Loucy (cell line): ENCODE measurements at regions not wholly inside any gene's neighbourhood (a gene's known extent, or its start where the extent isn't known, plus 50 kb on each side); places are given as distances from the start of the nearest gene placed in this dataset.

Experiments used
- H2AFZ ChIP-seq: fragments of 200-600 bp; sonication (generic); 2 replicates; pipeline ENCODE4 v1.6.0; 2016; ENCODE audit warnings: antibody characterized with exemption, mild to moderate bottlenecking, low read length, moderate library complexity
- H3F3A ChIP-seq: fragments of 200-600 bp; 2 replicates; pipeline ENCODE4 v1.6.0; 2016; ENCODE audit warnings: antibody characterized with exemption, low read depth, mild to moderate bottlenecking
- H3K27me3 ChIP-seq: fragments of 200-600 bp; sonication (generic); 2 replicates; pipeline ENCODE4 v1.6.1; 2014; ENCODE audit warnings: low read length, mild to moderate bottlenecking; ENCODE audit not compliant: insufficient read depth, poor library complexity, severe bottlenecking
- H3K36me3 ChIP-seq: fragments of 200-600 bp; sonication (generic); 2 replicates; pipeline ENCODE4 v1.6.1; 2016; ENCODE audit warnings: low read length; ENCODE audit not compliant: insufficient read depth
- H3K4me1 ChIP-seq: fragments of 200-600 bp; sonication (generic); 2 replicates; pipeline ENCODE4 v1.5.1; 2014; ENCODE audit warnings: low read length, mild to moderate bottlenecking; ENCODE audit not compliant: insufficient read depth, poor library complexity, severe bottlenecking
- H3K4me2 ChIP-seq: fragments of 200-600 bp; sonication (generic); 2 replicates; pipeline ENCODE4 v1.6.0; 2014; ENCODE audit warnings: antibody characterized with exemption, low read length, low read depth, mild to moderate bottlenecking; ENCODE audit not compliant: poor library complexity, severe bottlenecking
- H3K4me3 ChIP-seq: fragments of 200-600 bp; sonication (generic); 2 replicates; pipeline ENCODE4 v1.5.1; 2014; ENCODE audit warnings: low read length, mild to moderate bottlenecking, mixed read lengths; ENCODE audit not compliant: poor library complexity, severe bottlenecking
- H3K79me2 ChIP-seq: fragments of 200-600 bp; sonication (generic); 2 replicates; pipeline ENCODE4 v1.6.1; 2014; ENCODE audit warnings: low read length; ENCODE audit not compliant: insufficient read depth
- H3K9ac ChIP-seq: fragments of 200-600 bp; sonication (generic); 2 replicates; pipeline ENCODE4 v1.6.0; 2014; ENCODE audit warnings: mild to moderate bottlenecking, low read depth, low read length, moderate library complexity; ENCODE audit not compliant: poor library complexity, severe bottlenecking
- H3K9me2 ChIP-seq: fragments of 200-600 bp; sonication (generic); replicated peaks from 2 replicates; pipeline ENCODE4 v1.6.1; 2016; ENCODE audit warnings: low read depth, low read length, mixed read lengths
- H3K9me3 ChIP-seq: fragments of 200-600 bp; sonication (generic); 2 replicates; pipeline ENCODE4 v1.6.1; 2014; ENCODE audit warnings: mild to moderate bottlenecking, antibody characterized with exemption, low read length, low read depth; ENCODE audit not compliant: insufficient read depth
- H4K20me1 ChIP-seq: fragments of 200-600 bp; sonication (generic); 2 replicates; pipeline ENCODE4 v1.6.0; 2014; ENCODE audit warnings: antibody characterized with exemption, low read length, mild to moderate bottlenecking; ENCODE audit not compliant: insufficient read depth, poor library complexity, severe bottlenecking
- CTCF ChIP-seq: fragments of 200-600 bp; sonication (generic); conservative IDR thresholded peaks from 2 replicates; pipeline ENCODE4 v1.5.1; 2014; ENCODE audit warnings: mild to moderate bottlenecking, antibody characterized with exemption, low read length
- EZH2phosphoT487 ChIP-seq: fragments of 200-600 bp; IDR thresholded peaks from 2 replicates; pipeline ENCODE4 v1.6.1; 2018; ENCODE audit warnings: antibody characterized with exemption, mild to moderate bottlenecking, moderate library complexity, borderline replicate concordance

DNA sequence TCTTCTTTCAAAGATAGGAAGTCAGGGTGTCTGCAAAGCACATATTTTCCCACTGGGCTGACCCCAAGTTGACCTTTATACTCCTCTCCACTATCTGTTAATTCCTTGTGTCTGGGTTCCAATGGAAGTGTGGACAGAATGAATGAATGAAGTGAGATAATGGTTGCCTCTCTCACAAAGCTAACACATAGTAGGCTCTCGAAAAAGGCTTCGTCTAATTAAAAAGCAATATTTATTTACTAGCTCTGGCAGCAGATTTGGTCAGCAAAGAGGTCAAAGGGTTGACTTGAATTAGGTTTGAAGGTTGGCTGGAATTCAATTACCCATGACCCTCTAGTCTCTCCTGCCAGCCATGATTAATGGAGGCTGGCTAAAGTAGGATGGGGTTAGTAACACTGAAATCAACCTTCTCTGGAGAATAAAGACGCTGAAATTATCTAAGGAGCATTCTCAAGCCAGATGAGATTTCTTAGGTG is 280.3 kb upstream of the KLF3 start:
- Histone ChIP-seq H3K4me1 (no peaks in the 10 kb centered on the region), H2AFZ (no peak overlapping the region), H3K79me2 (no peaks in the 10 kb centered on the region), H3K9me3 (no peaks in the 10 kb centered on the region), H3K36me3 (no peaks in the 10 kb centered on the region), H4K20me1 (no peaks in the 10 kb centered on the region), H3K27me3 (no peaks in the 10 kb centered on the region), H3F3A (no peaks in the 10 kb centered on the region), H3K4me3 (no peak overlapping the region), H3K9me2 (no peaks in the 10 kb centered on the region), H3K4me2 (no peak overlapping the region), H3K9ac (no peak overlapping the region)
- TF ChIP-seq EZH2phosphoT487 (no peak), CTCF (no peak)

DNA sequence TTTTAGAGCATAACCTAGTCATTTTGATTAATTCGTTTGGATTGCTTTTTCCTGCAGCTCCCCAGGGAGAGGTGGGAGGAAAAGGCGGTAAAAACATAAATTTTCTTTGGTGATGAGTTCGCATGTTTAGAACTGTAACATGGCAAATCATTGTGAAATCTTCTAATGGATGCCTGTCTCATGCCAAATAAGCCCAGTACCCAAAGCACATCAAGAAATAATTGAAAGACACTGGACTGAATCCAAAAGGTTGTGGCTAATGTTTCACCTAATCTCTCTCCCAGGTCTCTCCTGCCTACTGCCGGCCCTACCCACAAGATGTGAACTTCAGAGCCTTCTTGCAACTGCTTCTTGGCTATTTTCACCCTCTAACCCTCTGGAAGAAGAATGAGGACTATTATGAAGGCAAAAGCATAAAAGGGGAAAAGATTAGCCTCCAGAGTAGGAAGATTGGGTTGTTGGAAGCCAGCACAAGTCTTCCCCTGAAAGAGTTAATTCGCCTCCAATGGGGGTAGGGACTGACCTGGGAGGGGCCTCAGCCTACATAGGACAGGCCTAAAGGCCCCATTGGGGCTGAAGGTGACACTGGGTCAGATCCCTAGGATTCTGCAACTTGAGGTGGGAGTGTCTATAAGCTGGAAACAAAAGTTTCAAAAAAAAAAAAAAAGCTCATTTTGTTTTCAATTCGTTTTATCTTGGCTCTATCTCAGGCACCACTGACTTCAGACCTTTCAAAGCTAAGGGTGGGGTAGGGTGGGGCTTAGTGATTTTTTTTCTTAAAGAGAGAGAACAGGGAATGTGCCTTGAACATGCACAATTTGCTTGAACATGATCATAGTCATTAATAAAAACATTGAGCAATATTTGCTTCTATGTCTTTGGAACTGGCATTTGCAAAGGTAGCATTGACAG is 278.6 kb upstream of the KLF3 start:
- no peak overlapping the region for H3K4me3 ChIP-seq
- no peaks in the 10 kb centered on the region for H3K9me3 ChIP-seq
- H3K4me2 ChIP-seq, result no peak overlapping the region
- H3K36me3 ChIP-seq, result no peaks in the 10 kb centered on the region
- H3K4me1 ChIP-seq, result no peaks in the 10 kb centered on the region
- no peak for TF ChIP-seq CTCF
- no peak for TF ChIP-seq EZH2phosphoT487
- no peaks in the 10 kb centered on the region for H3K9me2 ChIP-seq
- H4K20me1 ChIP-seq, result no peaks in the 10 kb centered on the region
- H3K27me3 ChIP-seq, result no peaks in the 10 kb centered on the region
- H3K9ac ChIP-seq, result no peak overlapping the region
- no peak overlapping the region for H2AFZ ChIP-seq
- no peaks in the 10 kb centered on the region for H3K79me2 ChIP-seq
- no peaks in the 10 kb centered on the region for H3F3A ChIP-seq

- Histone ChIP-seq H3K4me2 (no peak overlapping the region), H3K4me3 (no peak overlapping the region), H3K9ac (no peak overlapping the region)
These were observed 277.9 kb upstream of the KLF3 start for GRCh38 chr4:38386005-38386551.

More at GRCh38 chr4:38386005-38386551, 277.9 kb upstream of the KLF3 start:
- TF ChIP-seq EZH2phosphoT487 (no peak), CTCF (no peak)
- Histone ChIP-seq H2AFZ (no peak overlapping the region), H3K79me2 (no peaks in the 10 kb centered on the region), H3K27me3 (no peaks in the 10 kb centered on the region), H3K36me3 (no peaks in the 10 kb centered on the region), H3K9me3 (no peaks in the 10 kb centered on the region; the same call in 1 of the 2 replicates), H3F3A (no peaks in the 10 kb centered on the region), H3K4me1 (no peaks in the 10 kb centered on the region), H3K9me2 (no peaks in the 10 kb centered on the region), H4K20me1 (no peaks in the 10 kb centered on the region)
